BLaER1 treated with 17β-estradiol and CSF1 and Interleukin-3, amounts not matched to agents 10 nM and 100 nM (cell line): ENCODE measurements at regions not wholly inside any gene's neighbourhood (a gene's known extent, or its start where the extent isn't known, plus 50 kb on each side); places are given as distances from the start of the nearest gene placed in this dataset.
"Not testable (repeated sequence)": the region's sequence is repeated elsewhere in the genome, so short reads cannot be mapped to it uniquely, and the experiment has no call there.

Experiments
- H3K27ac ChIP-seq, 11 experiments: shearing (Covaris generic); formaldehyde crosslinking; 2 replicates each; pipeline ENCODE4 v1.8.1; 2022
- H3K27me3 ChIP-seq, 11 experiments: shearing (Covaris generic); formaldehyde crosslinking; 2 replicates each; pipeline ENCODE4 v1.8.1; 2022
- H3K36me3 ChIP-seq, 11 experiments: shearing (Covaris generic); formaldehyde crosslinking; 2 replicates each; pipeline ENCODE4 v1.8.1; 2022
- H3K4me1 ChIP-seq, 10 experiments: shearing (Covaris generic); formaldehyde crosslinking; 2 replicates each; pipeline ENCODE4 v1.8.1; 2022
- H3K4me2 ChIP-seq, 11 experiments: shearing (Covaris generic); formaldehyde crosslinking; 2 replicates each; pipeline ENCODE4 v1.8.1; 2022
- H3K4me3 ChIP-seq, 10 experiments: shearing (Covaris generic); formaldehyde crosslinking; 2 replicates each; pipeline ENCODE4 v1.8.1; 2022
- H3K9ac ChIP-seq, 11 experiments: shearing (Covaris generic); formaldehyde crosslinking; 2 replicates each; pipeline ENCODE4 v1.8.1; 2022
- H3K9me3 ChIP-seq, 11 experiments: shearing (Covaris generic); formaldehyde crosslinking; replicated peaks in 1 of 11; 2 replicates each; pipeline ENCODE4 v1.8.1; 2022
- H4K20me1 ChIP-seq, 11 experiments: shearing (Covaris generic); formaldehyde crosslinking; 2 replicates each; pipeline ENCODE4 v1.8.1; 2022
- Cebpa-rat ChIP-seq, 11 experiments: shearing (Covaris generic); IDR thresholded peaks; 2 replicates each; pipeline ENCODE4 v1.8.1; 2022

DNA sequence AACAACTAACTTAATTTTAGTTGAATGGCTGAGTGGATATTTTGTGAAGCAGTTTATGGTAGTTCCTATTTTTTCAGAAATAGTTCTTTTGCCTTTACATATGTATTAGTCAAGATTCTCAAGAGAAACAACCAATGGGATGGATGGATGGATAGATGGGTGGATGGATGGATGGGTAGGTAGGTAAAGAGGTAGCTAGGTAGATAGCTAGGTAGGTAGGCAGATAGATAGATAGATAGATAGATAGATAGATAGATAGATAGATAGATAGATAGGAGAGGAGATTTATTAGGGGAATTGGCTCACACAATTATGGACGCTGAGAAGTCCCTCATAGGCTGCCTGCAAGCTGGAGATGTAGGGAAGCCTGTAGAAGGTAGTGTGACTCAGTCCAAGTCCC lies 74.0 kb upstream of the NUDT6 start:
- Histone ChIP-seq H3K27ac (no peak overlapping the region), H3K9me3 (no peaks in the 10 kb centered on the region), H3K27me3 (no peaks in the 10 kb centered on the region), H3K9ac (no peak overlapping the region), H3K4me3 (no peak overlapping the region), H3K4me1 (no peaks in the 10 kb centered on the region), H3K36me3 (peaks cover 0 to 11% (median 0%) of the 10 kb centered on the region in 11 experiments; a peak in 3 of 22 replicates), H3K4me2 (no peak overlapping the region), H4K20me1 (no peaks in the 10 kb centered on the region)
- no peak for TF ChIP-seq Cebpa-rat (IDR thresholded peaks at IDR 0.05)

DNA sequence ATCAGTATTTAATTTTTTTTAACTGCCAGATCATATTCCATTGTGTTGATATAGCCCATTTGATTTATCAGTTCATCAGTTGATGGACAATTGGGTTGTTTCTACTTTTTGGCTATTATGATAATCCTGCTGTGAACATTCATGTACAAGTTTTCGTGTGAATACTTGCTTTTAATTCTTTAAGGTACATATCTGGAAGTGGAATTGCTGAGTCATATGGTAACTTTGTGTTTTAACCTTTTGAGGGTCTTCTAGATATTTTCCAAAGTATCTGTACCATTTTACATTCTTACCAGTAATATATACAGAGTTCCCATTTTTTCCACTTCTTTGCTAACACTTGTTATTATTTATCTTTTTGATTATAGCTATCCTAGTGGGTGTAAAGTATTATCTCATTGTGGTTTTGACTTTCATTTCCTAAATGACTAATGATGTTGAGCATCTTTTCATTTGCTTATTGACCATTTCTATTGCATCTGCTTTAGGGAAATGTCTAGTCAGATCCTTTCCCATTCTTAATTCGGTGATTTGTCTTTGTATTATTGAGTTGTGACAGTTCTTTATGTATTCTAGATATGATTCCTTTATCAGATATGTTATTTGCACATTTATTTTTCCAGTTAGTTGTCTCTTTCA lies 75.2 kb upstream of the NUDT6 start:
- Histone ChIP-seq H3K9ac (no peak overlapping the region), H4K20me1 (no peaks in the 10 kb centered on the region), H3K36me3 (peaks cover 0 to 4% (median 0%) of the 10 kb centered on the region in 11 experiments; a peak in 1 of 22 replicates), H3K27me3 (no peaks in the 10 kb centered on the region), H3K27ac (no peak overlapping the region), H3K4me3 (no peak overlapping the region), H3K4me1 (no peaks in the 10 kb centered on the region), H3K9me3 (no peaks in the 10 kb centered on the region), H3K4me2 (no peak overlapping the region)
- no peak for TF ChIP-seq Cebpa-rat (IDR thresholded peaks at IDR 0.05)

GRCh38 chr4:123004079-123004478 lies 81.7 kb upstream of the NUDT6 start:
- H3K4me3 ChIP-seq, H3K9ac ChIP-seq, H3K27me3 ChIP-seq, H3K27ac ChIP-seq, H3K4me2 ChIP-seq, H4K20me1 ChIP-seq, H3K4me1 ChIP-seq: not testable (repeated sequence)
- H3K9me3 ChIP-seq, result peaks cover 0 to 18% (median 4%) of the 10 kb centered on the region in 11 experiments; a peak in 9 of 22 replicates
- peaks cover 0 to 24% (median 8%) of the 10 kb centered on the region in 11 experiments; a peak in 11 of 22 replicates for H3K36me3 ChIP-seq

DNA sequence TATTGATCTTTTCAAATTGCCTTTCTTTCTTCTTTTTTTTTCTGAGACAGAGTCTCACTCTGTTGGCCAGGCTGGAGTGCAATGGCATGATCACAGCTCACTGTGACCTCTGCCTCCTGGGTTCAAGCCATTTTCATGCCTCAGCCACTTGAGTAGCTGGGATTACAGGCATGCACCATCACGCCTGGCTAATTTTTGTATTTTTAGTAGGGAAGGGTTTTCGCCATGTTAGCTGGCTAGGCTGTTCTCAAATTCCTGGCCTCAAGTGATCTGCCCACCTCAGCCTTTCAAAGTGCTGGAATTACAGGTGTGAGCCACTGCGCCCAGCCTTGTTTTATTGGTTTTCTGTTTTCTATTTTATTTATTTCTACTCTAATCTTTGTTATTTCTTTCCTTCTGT lies 82.7 kb upstream of the NUDT6 start:
- Histone ChIP-seq H3K36me3 (peaks cover 0 to 27% (median 11%) of the 10 kb centered on the region in 11 experiments; a peak in 11 of 22 replicates), H3K9me3 (peaks cover 0 to 18% (median 4%) of the 10 kb centered on the region in 11 experiments; a peak in 9 of 22 replicates)
- H3K9ac ChIP-seq, H3K27ac ChIP-seq, H3K4me2 ChIP-seq, H3K4me3 ChIP-seq, H3K27me3 ChIP-seq, H3K4me1 ChIP-seq, H4K20me1 ChIP-seq: not testable (repeated sequence)

- peaks cover 0 to 27% (median 11%) of the 10 kb centered on the region in 11 experiments; a peak in 11 of 22 replicates for H3K36me3 ChIP-seq
- H3K4me2 ChIP-seq, result no peak overlapping the region
- H3K4me1 ChIP-seq, result no peaks in the 10 kb centered on the region
- H3K4me3 ChIP-seq, result no peak overlapping the region
- no peak overlapping the region for H3K9ac ChIP-seq
- no peaks in the 10 kb centered on the region for H4K20me1 ChIP-seq
- no peak for TF ChIP-seq Cebpa-rat (IDR thresholded peaks at IDR 0.05)
- H3K9me3 ChIP-seq, result peaks cover 0 to 18% (median 4%) of the 10 kb centered on the region in 11 experiments; a peak in 9 of 22 replicates
- H3K27me3 ChIP-seq, result no peaks in the 10 kb centered on the region
- H3K27ac ChIP-seq, result no peak overlapping the region
Observed at GRCh38 chr4:123007679-123008078, 85.3 kb upstream of the NUDT6 start.

DNA sequence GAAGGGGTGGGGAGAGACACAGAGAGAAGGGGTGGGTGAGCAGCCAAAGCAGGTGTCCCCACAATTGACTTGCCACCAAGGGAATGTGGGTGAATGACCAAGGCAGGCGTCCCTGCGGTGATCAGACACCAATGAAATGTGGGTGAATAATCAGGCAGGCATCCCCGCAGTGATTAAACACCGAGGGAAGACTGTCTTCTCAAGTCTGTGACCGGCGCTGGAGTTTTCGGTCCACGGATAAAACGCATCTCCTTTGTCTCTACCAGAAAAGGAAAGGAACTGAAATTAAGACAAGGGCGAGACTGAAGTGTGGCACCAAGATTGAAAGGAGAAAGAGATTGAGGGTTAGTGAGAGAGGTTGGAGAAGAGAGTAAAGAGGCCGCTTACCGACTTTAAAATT lies 90.0 kb upstream of the NUDT6 start:
- not testable (repeated sequence) for H3K9ac ChIP-seq, H3K4me1 ChIP-seq, H3K27ac ChIP-seq

GRCh38 chr4:123014038-123014437 lies 91.6 kb upstream of the NUDT6 start:
- H3K9me3 ChIP-seq, result peaks cover 0 to 4% (median 0%) of the 10 kb centered on the region in 11 experiments; a peak in 2 of 22 replicates
- no peak overlapping the region for H3K9ac ChIP-seq
- no peaks in the 10 kb centered on the region for H4K20me1 ChIP-seq
- peaks cover 0 to 10% (median 3%) of the 10 kb centered on the region in 11 experiments; a peak in 10 of 22 replicates for H3K36me3 ChIP-seq
- H3K27ac ChIP-seq, result no peak overlapping the region
- no peak for TF ChIP-seq Cebpa-rat (IDR thresholded peaks at IDR 0.05)
- H3K4me1 ChIP-seq, result no peaks in the 10 kb centered on the region
- no peaks in the 10 kb centered on the region for H3K27me3 ChIP-seq
- H3K4me3 ChIP-seq, result no peak overlapping the region
- no peak overlapping the region for H3K4me2 ChIP-seq

More for the DNA sequence above, 90.0 kb upstream of the NUDT6 start:
- H3K9me3 ChIP-seq, H3K4me2 ChIP-seq, H3K27me3 ChIP-seq, H3K4me3 ChIP-seq, H4K20me1 ChIP-seq: not testable (repeated sequence)
- H3K36me3 ChIP-seq, result peaks cover 0 to 18% (median 11%) of the 10 kb centered on the region in 11 experiments; a peak in 10 of 22 replicates

GRCh38 chr4:123017078-123017477 lies 94.7 kb upstream of the NUDT6 start:
- H3K36me3 ChIP-seq, result peaks cover 0 to 11% (median 0%) of the 10 kb centered on the region in 11 experiments; a peak in 3 of 22 replicates
- H3K4me3 ChIP-seq, result no peak overlapping the region
- H3K4me1 ChIP-seq, result no peaks in the 10 kb centered on the region
- no peak overlapping the region for H3K4me2 ChIP-seq
- no peaks in the 10 kb centered on the region for H4K20me1 ChIP-seq
- H3K9ac ChIP-seq, result no peak overlapping the region
- no peak overlapping the region for H3K27ac ChIP-seq
- TF ChIP-seq Cebpa-rat (IDR thresholded peaks at IDR 0.05), result no peak
- H3K9me3 ChIP-seq, result peaks cover 0 to 4% (median 0%) of the 10 kb centered on the region in 11 experiments; a peak in 2 of 22 replicates
- no peaks in the 10 kb centered on the region for H3K27me3 ChIP-seq

- H4K20me1 ChIP-seq, result no peaks in the 10 kb centered on the region
- H3K36me3 ChIP-seq, result peaks cover 0 to 11% (median 0%) of the 10 kb centered on the region in 11 experiments; a peak in 3 of 22 replicates
- peaks cover 0 to 4% (median 0%) of the 10 kb centered on the region in 11 experiments; a peak in 2 of 22 replicates for H3K9me3 ChIP-seq
- no peaks in the 10 kb centered on the region for H3K4me1 ChIP-seq
- TF ChIP-seq Cebpa-rat (IDR thresholded peaks at IDR 0.05), result no peak
- H3K27ac ChIP-seq, result no peak overlapping the region
- no peak overlapping the region for H3K4me2 ChIP-seq
- no peaks in the 10 kb centered on the region for H3K27me3 ChIP-seq
- H3K4me3 ChIP-seq, result no peak overlapping the region
- H3K9ac ChIP-seq, result no peak overlapping the region
Observed at GRCh38 chr4:123017636-123018395, 95.4 kb upstream of the NUDT6 start.
